Stimulated activated memory B cell treated with anti-CD40 and anti-IgM and Interleukin-4, amounts not matched to agents 10 μg/mL and 1 μg/mL and 100 μg/mL, for 72 hours (primary cell): ENCODE measurements at regions not wholly inside any gene's neighbourhood (a gene's known extent, or its start where the extent isn't known, plus 50 kb on each side); places are given as distances from the start of the nearest gene placed in this dataset.

Source experiments
- ATAC-seq: fragments of 150-1000 bp; cut with Tn5 transposase; 2 replicates; pipeline ENCODE4 v1.10.0; 2021
- H3K27ac Mint-ChIP-seq: one replicate; pipeline ENCODE4 v1.8.0; 2022; ENCODE audit warnings: mild to moderate bottlenecking, mixed read lengths
- H3K27me3 Mint-ChIP-seq: one replicate; pipeline ENCODE4 v1.8.0; 2022; ENCODE audit warnings: mixed read lengths
- H3K36me3 Mint-ChIP-seq: one replicate; pipeline ENCODE4 v1.8.0; 2022; ENCODE audit warnings: mixed read lengths
- H3K4me1 Mint-ChIP-seq: one replicate; pipeline ENCODE4 v1.8.0; 2022; ENCODE audit warnings: mixed read lengths
- H3K4me3 Mint-ChIP-seq: one replicate; pipeline ENCODE4 v1.8.0; 2022; ENCODE audit warnings: mild to moderate bottlenecking, moderate library complexity, mixed read lengths
- H3K9me3 Mint-ChIP-seq: one replicate; pipeline ENCODE4 v1.8.0; 2022; ENCODE audit warnings: mixed read lengths

DNA sequence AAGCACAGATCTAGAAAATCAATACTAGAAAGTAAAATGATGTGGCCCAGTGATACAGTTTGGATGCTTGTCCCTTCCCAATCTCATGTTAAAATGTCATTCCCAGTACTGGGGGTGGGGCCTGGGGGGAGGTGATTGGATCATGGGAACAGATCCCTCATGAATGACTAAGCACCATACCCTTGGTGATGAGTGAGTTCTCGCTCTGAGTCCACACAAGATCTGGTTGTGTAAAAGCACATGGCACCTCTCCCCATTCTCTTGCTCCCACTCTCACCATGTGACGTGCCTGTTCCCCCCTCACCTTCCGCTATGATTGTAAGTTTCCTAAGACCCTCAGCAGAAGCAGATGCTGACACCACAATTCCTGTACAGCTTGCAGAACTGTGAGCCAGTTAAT lies 234.2 kb upstream of the CDH6 start:
- ATAC-seq, result no peak
- no peaks in the 10 kb centered on the region for H3K9me3 Mint-ChIP-seq
- H3K27ac Mint-ChIP-seq, result no peak overlapping the region
- H3K36me3 Mint-ChIP-seq, result no peaks in the 10 kb centered on the region
- H3K4me1 Mint-ChIP-seq, result no peaks in the 10 kb centered on the region
- H3K27me3 Mint-ChIP-seq, result no peaks in the 10 kb centered on the region
- no peak overlapping the region for H3K4me3 Mint-ChIP-seq

DNA sequence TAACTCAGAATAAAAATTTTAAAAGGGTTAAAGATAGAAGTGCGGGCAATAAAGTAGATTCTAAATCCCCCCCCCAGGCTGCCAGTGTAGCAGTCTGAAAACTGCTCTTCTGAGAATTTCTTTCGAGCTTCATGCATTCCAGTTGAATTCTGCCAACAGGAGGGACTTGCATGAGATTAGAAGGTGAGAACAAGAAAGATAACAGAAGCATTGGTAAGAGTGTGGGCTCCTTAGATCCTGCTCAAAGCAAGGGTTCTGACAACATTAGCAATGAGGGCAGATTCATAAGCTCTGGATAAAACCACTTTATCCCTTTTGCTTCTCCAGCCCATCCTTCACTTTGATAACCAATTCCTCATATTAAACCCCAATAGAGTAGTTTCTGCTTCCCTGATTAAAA lies 235.9 kb upstream of the CDH6 start:
- Mint-ChIP-seq H3K4me1 (no peaks in the 10 kb centered on the region), H3K27me3 (no peaks in the 10 kb centered on the region), H3K27ac (no peak overlapping the region), H3K36me3 (no peaks in the 10 kb centered on the region), H3K9me3 (peaks cover 3% of the 10 kb centered on the region), H3K4me3 (no peak overlapping the region)
- no peak for ATAC-seq

DNA sequence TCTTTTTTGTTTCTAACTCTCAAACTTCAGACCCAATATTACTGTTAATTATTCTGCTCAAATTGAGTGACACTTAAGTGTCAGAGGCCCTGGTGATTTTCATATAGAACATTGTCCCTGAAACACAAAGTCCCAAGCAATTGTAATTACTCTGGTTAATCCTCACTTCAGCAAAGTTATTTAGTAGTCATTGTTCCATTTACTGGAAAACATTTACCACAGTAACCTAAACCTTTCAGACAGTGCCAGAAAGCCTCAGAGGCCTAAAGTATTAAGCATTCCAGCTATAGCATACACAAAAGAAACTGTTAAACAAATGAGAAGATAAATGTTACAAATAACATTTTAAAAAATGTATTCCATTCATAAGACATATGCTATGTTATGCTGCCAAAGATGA lies 237.2 kb upstream of the CDH6 start:
- H3K4me1 Mint-ChIP-seq, result no peaks in the 10 kb centered on the region
- peaks cover 3% of the 10 kb centered on the region for H3K9me3 Mint-ChIP-seq
- no peaks in the 10 kb centered on the region for H3K36me3 Mint-ChIP-seq
- H3K4me3 Mint-ChIP-seq, result no peak overlapping the region
- ATAC-seq, result no peak
- H3K27me3 Mint-ChIP-seq, result no peaks in the 10 kb centered on the region
- H3K27ac Mint-ChIP-seq, result no peak overlapping the region

DNA sequence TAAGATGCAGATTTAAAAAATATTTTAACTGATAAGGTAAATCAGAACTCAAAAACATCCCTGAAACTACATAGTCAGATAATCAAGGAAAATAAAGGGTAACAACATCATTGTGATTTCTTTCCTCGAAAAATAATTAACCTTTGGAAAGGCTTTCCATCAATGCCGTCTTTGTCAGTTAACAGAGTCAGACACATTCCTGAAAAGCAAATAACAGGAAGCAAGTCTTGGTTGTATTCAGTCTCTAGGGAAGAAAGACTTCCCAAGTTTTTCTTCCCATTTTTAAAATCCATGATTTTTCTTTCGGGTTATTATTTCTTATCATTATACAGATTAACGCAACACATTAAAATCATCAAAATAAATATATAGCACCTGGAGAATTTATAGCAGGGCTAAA lies 256.4 kb upstream of the CDH6 start:
- H3K4me1 Mint-ChIP-seq, result no peaks in the 10 kb centered on the region
- H3K4me3 Mint-ChIP-seq, result no peak overlapping the region
- no peak for ATAC-seq
- no peaks in the 10 kb centered on the region for H3K36me3 Mint-ChIP-seq
- H3K9me3 Mint-ChIP-seq, result peaks cover 12% of the 10 kb centered on the region
- H3K27me3 Mint-ChIP-seq, result no peaks in the 10 kb centered on the region
- H3K27ac Mint-ChIP-seq, result no peak overlapping the region

DNA sequence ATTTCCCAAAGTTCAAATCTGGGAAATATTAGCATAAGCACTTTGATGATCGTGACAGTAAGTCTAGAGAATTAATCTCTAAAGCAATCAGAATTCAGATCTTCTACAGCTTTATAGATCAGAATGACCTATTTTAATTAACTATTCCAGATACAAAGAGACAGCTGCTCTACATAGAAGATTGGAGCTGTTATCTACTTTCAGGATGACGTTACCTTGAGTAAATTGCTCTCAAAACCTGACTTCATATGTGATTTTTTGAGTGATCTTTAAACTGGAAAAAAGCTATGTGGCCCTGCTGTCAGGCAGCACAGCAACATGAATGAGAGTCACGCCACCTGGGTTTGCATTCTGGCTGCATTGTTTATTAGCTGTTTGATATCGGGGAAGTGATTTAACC lies 259.9 kb upstream of the CDH6 start:
- H3K9me3 Mint-ChIP-seq, result peaks cover 11% of the 10 kb centered on the region
- no peaks in the 10 kb centered on the region for H3K27me3 Mint-ChIP-seq
- no peak overlapping the region for H3K4me3 Mint-ChIP-seq
- H3K36me3 Mint-ChIP-seq, result no peaks in the 10 kb centered on the region
- no peak overlapping the region for H3K27ac Mint-ChIP-seq
- ATAC-seq, result no peak
- H3K4me1 Mint-ChIP-seq, result no peaks in the 10 kb centered on the region

DNA sequence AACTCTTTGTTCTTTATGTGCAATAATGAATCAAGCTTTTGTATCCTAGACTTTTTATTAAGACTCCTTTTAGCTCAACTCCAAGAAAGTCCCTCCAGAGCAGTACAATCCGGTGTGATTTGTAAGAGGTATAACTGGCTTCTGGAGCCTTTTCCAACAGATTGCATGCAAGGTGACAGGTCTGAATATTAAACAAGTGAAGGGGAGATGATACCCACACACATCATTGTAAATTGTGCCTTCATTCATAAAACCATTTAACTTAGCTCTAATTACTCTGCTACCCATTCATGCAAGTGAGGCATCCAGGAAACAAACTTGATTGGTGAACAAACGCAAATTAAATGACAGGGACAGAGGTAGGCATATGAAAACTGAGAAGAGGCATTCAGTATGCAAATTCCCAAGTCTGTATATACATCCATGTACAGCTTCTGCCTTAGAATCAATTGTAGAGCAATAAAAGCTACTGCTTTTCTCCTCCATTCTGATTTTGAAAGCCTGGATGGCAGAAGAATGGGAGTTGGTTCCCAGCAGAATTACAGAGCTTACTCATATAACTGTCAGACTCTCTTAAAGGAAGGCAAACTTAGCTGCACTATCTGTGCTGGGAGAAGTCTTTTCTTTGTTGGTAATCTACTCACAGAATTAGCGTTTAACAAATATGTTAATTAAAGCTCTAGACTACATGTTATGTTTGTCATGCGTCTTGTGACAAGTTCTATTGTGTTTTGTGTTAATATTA lies 261.0 kb upstream of the CDH6 start:
- Mint-ChIP-seq H3K27me3 (no peaks in the 10 kb centered on the region), H3K9me3 (peaks cover 12% of the 10 kb centered on the region), H3K4me3 (no peak overlapping the region), H3K4me1 (no peaks in the 10 kb centered on the region), H3K27ac (no peak overlapping the region), H3K36me3 (no peaks in the 10 kb centered on the region)
- ATAC-seq, result no peak

DNA sequence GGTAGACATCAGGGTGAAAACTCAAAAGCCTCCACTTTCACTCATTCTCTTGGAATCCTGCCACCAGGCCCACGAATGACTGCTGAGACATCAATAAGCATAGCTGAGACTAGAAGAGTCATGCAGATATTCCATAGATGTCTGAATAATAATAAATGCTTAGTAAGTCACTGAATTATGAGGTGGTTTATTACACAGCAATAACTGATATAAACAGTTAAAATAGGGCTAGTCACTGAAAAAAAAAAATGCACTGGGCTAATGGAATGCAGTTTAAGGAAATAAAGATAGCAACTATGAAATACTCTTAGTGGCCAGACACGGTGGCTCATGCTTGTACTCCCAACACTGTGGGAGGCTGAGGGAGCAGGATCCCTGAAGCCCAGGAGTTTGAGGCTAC lies 262.8 kb upstream of the CDH6 start:
- H3K27me3 Mint-ChIP-seq, result no peaks in the 10 kb centered on the region
- H3K9me3 Mint-ChIP-seq, result peaks cover 9% of the 10 kb centered on the region
- ATAC-seq, result no peak
- H3K4me1 Mint-ChIP-seq, result no peaks in the 10 kb centered on the region
- no peak overlapping the region for H3K4me3 Mint-ChIP-seq
- no peak overlapping the region for H3K27ac Mint-ChIP-seq
- H3K36me3 Mint-ChIP-seq, result no peaks in the 10 kb centered on the region

DNA sequence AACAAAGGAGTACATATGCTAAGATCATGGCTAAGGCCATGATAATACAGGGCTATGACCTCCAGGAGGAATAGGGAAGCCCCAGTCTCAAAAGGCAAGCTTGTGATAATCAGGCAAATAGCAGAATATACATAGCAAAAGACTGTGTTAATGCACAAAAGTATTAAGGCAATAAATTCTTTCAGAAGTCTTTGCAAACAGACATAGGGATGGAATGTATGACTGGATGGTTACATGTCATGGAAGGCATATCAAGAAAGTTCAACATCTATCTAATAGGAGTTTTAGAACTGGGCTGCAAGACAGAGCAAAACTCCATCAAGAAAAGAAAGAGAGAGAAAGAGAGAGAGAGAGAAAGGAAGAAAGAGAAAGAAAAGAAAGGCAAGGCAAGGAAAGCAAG lies 264.5 kb upstream of the CDH6 start:
- H3K27ac Mint-ChIP-seq, result no peak overlapping the region
- no peaks in the 10 kb centered on the region for H3K36me3 Mint-ChIP-seq
- no peaks in the 10 kb centered on the region for H3K4me1 Mint-ChIP-seq
- no peak overlapping the region for H3K4me3 Mint-ChIP-seq
- ATAC-seq, result no peak
- peaks cover 11% of the 10 kb centered on the region for H3K9me3 Mint-ChIP-seq
- H3K27me3 Mint-ChIP-seq, result no peaks in the 10 kb centered on the region

DNA sequence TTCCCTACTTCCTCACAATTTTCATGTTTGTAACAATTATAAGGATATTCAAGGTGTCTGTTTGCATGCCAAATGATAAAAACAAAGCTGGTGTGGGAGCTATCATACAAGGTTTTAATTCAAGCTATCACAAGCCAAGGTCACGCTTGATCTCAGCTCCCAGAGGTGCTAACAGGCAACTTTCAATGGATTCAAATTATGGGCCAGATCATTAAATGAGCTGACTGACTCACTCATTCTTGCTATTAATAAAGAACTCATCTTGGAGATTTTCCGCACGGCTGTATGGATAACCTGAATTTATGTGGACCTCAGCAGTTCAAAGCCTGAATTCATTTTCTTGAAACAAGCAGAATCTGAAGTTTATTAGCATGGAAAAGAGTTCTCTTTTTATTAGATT lies 267.3 kb upstream of the CDH6 start:
- Mint-ChIP-seq H3K4me3 (no peak overlapping the region), H3K4me1 (no peaks in the 10 kb centered on the region), H3K27me3 (no peaks in the 10 kb centered on the region), H3K36me3 (no peaks in the 10 kb centered on the region), H3K9me3 (peaks cover 11% of the 10 kb centered on the region), H3K27ac (no peak overlapping the region)
- ATAC-seq, result no peak

DNA sequence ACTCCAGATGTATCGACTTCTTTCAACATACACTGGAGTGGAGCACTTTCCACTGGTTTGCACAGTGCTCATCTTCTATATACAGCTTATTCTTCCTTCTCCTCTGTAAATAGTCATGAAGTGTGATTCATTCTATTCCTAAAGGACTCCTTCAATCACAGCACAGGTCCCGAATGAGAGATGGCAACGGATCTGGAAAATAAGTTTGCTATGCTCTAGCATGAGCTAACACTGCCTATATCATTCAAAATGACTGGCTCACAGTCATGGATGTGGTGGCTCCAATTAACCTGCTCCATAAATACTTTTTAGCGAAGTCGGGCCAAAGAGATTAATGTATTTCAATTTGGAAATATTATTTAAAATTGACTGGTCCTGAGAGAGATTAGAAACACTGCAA lies 272.1 kb upstream of the CDH6 start:
- ATAC-seq, result no peak
- H3K27me3 Mint-ChIP-seq, result no peaks in the 10 kb centered on the region
- H3K4me3 Mint-ChIP-seq, result no peak overlapping the region
- H3K36me3 Mint-ChIP-seq, result no peaks in the 10 kb centered on the region
- no peak overlapping the region for H3K27ac Mint-ChIP-seq
- peaks cover 4% of the 10 kb centered on the region for H3K9me3 Mint-ChIP-seq
- no peaks in the 10 kb centered on the region for H3K4me1 Mint-ChIP-seq

DNA sequence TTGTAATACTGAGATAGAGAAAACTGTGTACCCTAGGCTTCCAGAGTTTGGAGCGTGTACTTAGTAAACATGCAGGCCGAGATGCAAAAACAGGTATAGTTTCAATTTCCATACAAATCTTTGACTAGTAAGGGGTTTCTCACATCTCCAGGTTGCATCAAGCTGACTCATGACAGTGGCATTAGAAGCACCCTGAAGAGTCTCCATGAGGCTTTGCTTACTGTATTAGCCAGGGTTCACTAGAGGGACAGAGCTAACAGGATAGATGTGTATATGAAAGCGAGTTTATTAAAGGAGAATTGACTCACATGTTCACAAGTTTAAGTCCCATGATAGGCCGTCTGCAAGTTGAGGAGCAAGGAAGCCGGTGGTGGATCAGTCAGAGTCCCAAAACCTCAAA lies 275.3 kb upstream of the CDH6 start:
- Mint-ChIP-seq H3K4me3 (no peak overlapping the region), H3K36me3 (no peaks in the 10 kb centered on the region), H3K27ac (no peak overlapping the region), H3K4me1 (no peaks in the 10 kb centered on the region), H3K27me3 (no peaks in the 10 kb centered on the region), H3K9me3 (no peaks in the 10 kb centered on the region)
- ATAC-seq, result no peak

DNA sequence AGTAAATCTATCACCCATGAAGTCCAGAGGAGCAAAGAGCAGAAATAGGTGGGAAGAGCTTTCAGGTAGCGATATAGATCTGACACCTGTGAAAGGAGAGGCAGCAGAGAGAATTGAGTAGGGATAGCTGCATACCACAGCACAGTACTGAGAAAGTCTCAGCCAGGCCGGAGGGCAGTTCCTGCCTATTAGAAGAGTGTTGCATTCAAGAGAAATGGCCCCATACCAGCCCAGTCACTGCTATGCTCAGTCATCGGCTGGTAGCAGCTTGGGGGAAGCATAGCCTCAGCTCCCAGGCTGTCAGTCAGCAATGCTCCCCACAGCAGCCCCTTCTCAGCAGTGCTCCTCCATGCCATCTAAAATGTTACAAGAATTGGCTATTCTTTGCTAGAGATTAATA lies 285.1 kb upstream of the CDH6 start:
- H3K4me3 Mint-ChIP-seq, result no peak overlapping the region
- H3K36me3 Mint-ChIP-seq, result no peaks in the 10 kb centered on the region
- H3K27ac Mint-ChIP-seq, result no peak overlapping the region
- no peaks in the 10 kb centered on the region for H3K4me1 Mint-ChIP-seq
- no peaks in the 10 kb centered on the region for H3K27me3 Mint-ChIP-seq
- no peak for ATAC-seq
- peaks cover 12% of the 10 kb centered on the region for H3K9me3 Mint-ChIP-seq

DNA sequence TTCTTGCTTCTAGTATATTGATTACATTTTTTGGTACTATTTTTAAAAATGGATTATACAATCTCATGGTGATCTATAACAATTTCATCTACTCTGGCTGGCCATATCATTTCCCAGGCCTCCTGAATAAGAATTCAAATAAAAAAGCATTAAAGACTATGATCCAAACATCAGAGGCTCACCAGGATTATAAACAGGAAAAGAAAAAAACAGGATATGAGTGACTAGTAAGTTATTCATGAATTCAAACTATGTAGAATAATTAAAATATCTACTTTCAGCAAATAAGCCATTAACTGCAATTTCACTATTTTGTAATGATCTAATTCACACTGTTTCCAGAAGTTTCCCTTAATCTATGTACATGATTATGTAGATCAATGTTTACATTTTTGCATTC lies 293.1 kb upstream of the CDH6 start:
- no peak overlapping the region for H3K4me3 Mint-ChIP-seq
- no peaks in the 10 kb centered on the region for H3K27me3 Mint-ChIP-seq
- H3K27ac Mint-ChIP-seq, result no peak overlapping the region
- H3K9me3 Mint-ChIP-seq, result peaks cover 2% of the 10 kb centered on the region
- H3K4me1 Mint-ChIP-seq, result no peaks in the 10 kb centered on the region
- H3K36me3 Mint-ChIP-seq, result no peaks in the 10 kb centered on the region
- no peak for ATAC-seq

DNA sequence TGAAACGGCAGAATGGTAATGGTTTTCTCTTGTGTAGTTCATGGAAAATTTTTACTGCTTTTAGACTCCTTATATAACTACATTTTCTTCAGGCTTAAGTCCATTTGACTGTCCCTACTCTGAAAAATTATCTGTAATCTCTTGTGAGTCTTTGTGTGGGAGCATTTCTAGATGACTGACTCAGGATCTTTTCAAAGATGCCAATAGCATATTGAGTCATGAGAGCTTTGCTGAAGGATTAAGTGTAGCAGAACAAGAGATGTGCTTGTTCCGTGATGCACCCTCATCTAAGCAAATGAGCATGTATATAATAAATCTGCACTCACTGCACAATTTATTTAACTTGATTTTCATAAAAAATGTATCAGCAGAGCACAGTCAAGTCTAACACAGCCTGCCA lies 298.7 kb upstream of the CDH6 start:
- H3K27ac Mint-ChIP-seq, result no peak overlapping the region
- H3K36me3 Mint-ChIP-seq, result no peaks in the 10 kb centered on the region
- ATAC-seq, result no peak
- no peak overlapping the region for H3K4me3 Mint-ChIP-seq
- no peaks in the 10 kb centered on the region for H3K27me3 Mint-ChIP-seq
- no peaks in the 10 kb centered on the region for H3K4me1 Mint-ChIP-seq
- peaks cover 2% of the 10 kb centered on the region for H3K9me3 Mint-ChIP-seq

DNA sequence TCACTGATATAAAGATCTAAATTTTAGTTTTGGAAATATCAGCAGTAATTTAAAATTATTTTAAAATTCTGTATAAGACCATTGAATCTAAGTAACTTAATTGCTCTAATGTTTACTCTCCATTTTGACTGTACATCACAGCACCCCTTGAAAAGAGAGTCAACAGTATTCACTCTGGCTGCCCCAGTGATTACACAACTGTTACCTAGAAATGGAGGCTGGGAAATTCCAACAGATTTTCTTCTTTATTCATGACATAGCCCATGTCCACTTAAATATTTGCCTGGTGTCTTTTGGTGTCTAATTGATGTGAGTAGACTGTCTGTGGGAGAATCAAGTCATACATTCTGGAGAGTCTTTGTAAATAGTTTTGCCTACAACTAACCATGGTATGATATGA lies 301.8 kb upstream of the CDH6 start:
- no peak overlapping the region for H3K4me3 Mint-ChIP-seq
- no peak for ATAC-seq

DNA sequence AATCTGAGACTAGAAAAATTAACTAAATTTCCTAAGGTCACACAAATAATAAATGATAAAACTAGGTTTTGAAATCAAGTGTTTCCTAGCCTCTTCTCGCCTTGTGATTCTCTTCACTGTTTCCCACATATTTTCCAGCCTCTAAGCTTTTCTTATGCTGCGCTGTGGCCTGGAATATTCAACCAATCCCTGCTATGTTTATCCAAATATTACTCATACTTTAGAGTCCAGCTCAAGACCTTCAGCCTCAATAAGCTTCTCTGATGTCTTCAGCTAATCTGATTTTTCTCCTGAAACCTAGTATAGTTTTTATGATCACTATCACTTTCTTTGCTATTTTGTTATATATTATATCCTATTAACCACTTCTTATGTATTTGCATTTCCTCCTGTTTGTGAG lies 303.1 kb upstream of the CDH6 start:
- Mint-ChIP-seq H3K9me3 (no peaks in the 10 kb centered on the region), H3K4me3 (no peak overlapping the region), H3K27ac (no peak overlapping the region), H3K4me1 (no peaks in the 10 kb centered on the region), H3K27me3 (no peaks in the 10 kb centered on the region), H3K36me3 (no peaks in the 10 kb centered on the region)
- ATAC-seq, result no peak

More for the DNA sequence above, 301.8 kb upstream of the CDH6 start:
- Mint-ChIP-seq H3K4me1 (no peaks in the 10 kb centered on the region), H3K27me3 (no peaks in the 10 kb centered on the region), H3K36me3 (no peaks in the 10 kb centered on the region), H3K27ac (no peak overlapping the region), H3K9me3 (peaks cover 1% of the 10 kb centered on the region)

DNA sequence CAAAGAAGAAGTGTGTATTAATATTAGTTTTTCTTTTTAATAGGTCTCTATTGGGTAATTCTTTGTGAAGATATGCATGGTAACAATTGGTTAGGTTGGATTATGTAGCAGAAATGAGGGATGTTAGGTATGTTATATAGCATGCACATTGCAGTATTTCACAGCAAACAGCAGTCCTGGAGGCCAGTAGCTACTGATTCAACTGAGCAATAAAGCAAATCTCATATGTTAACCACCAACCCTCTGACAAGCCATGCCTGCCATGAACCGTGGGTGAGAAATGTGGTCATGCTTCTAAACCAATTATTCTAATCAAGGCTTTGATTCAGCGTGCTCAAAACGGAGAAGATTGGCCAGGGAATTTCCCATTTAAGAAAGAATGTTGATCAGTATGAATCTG lies 313.0 kb upstream of the CDH6 start:
- no peaks in the 10 kb centered on the region for H3K36me3 Mint-ChIP-seq
- H3K9me3 Mint-ChIP-seq, result peaks cover 5% of the 10 kb centered on the region
- ATAC-seq, result no peak
- H3K27ac Mint-ChIP-seq, result no peak overlapping the region
- H3K27me3 Mint-ChIP-seq, result no peaks in the 10 kb centered on the region
- H3K4me3 Mint-ChIP-seq, result no peak overlapping the region
- no peaks in the 10 kb centered on the region for H3K4me1 Mint-ChIP-seq
